ENCODE measurements at regions not wholly inside any gene's neighbourhood (a gene's known extent, or its start where the extent isn't known, plus 50 kb on each side); places are given as distances from the start of the nearest gene placed in this dataset.

DNA sequence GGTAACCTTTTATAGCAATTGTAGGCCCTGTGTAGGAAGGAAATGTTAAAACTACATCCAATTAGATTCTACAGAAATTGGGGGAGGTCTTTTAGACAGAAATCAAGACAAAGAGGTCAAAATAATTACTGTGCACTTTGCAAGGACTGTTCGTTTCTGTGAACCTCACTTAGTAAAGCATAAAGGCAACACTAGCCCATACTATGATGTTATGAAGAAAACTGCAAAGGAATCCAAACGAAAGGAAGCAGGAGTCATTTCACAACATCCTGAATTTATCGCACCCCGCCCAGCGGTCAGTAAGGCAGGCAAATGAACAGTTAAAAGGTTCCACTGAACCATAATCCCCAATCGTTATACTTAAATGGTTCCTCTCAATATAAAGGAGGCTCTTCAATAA is 429.5 kb upstream of the ARID1B start:
- Histone ChIP-seq H3K27ac (peak overlapping the region in 2 of 12 donors; percentile 2 to 22), H3K9me3 (no peaks in the 10 kb centered on the region), H3K4me1 (peaks cover 0 to 14% (median 0%) of the 10 kb centered on the region in 12 donors), H3K4me3 (peak overlapping the region in 1 of 12 donors; percentile 2), H3K36me3 (no peaks in the 10 kb centered on the region), H3K27me3 (peaks cover 0 to 8% (median 0%) of the 10 kb centered on the region in 9 donors)
- 50 to 67% (median 54%) methylated on average over 6 of the region's 6 CpGs for WGBS, 4 donors
- TF ChIP-seq POLR2A (IDR thresholded peaks at IDR 0.05) (no peak), CTCF (IDR thresholded peaks at IDR 0.05) (no peak)
- intact Hi-C loops (cut with DNase I): no loop called here
- DNase-seq: no peak
- peak in 1 of 4 donors; percentile 51 for ATAC-seq

DNA sequence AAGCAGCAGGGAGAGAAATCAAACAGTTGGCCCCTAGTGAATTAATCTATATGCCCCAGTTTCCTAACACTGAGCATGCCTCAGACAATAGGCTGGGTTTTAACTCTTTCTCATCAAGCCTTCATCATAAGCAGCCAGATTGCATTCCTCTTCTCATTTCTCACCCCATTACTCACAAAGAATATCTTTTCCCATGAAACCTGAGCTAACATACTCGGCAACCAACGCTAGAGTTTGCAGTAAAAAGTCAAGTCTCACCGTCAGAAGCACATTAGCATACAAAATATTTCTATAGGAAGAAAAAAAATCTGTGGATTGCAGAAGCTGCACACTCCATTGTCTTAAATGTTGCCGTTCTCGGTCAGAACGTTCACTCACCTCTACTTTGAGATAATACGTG is 429.9 kb upstream of the ARID1B start:
- intact Hi-C loops (cut with DNase I): no loop called here
- no peak for DNase-seq
- WGBS, 4 donors: 60 to 68% (median 63%) methylated on average over 7 of the region's 7 CpGs
- no peak overlapping the region for H3K4me3 ChIP-seq
- H3K9me3 ChIP-seq: no peaks in the 10 kb centered on the region
- TF ChIP-seq CTCF (IDR thresholded peaks at IDR 0.05): no peak
- no peak for TF ChIP-seq POLR2A (IDR thresholded peaks at IDR 0.05)
- peaks cover 0 to 8% (median 0%) of the 10 kb centered on the region in 9 donors for H3K27me3 ChIP-seq
- H3K36me3 ChIP-seq: no peaks in the 10 kb centered on the region
- H3K27ac ChIP-seq: no peak overlapping the region
- peaks cover 0 to 14% (median 0%) of the 10 kb centered on the region in 12 donors for H3K4me1 ChIP-seq
- no peak for ATAC-seq

DNA sequence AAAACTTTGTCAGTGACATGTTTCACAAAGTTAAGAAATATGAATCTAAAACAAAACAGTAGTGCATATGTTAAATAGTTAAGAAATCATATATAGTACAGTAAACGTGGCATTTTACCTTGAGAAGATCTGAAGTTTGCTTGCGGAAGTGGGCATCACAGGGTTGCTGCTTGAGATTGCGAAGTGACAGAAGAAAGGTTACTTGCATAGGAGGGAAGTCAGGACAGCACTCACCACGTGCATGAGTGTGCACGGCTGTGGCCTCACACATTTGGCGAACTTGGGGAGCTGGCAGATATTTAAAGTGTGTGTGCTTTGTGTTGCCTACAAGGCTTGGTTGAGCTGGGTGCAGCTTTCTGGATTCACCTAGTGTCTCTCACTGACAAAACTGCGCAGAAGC is 431.5 kb upstream of the ARID1B start:
- Histone ChIP-seq H3K9me3 (no peaks in the 10 kb centered on the region), H3K27me3 (peaks cover 0 to 6% (median 0%) of the 10 kb centered on the region in 9 donors), H3K4me3 (no peak overlapping the region), H3K27ac (no peak overlapping the region), H3K36me3 (no peaks in the 10 kb centered on the region), H3K4me1 (peaks cover 0 to 14% (median 0%) of the 10 kb centered on the region in 12 donors)
- intact Hi-C loops (cut with DNase I): no loop called here
- ATAC-seq: no peak
- 72 to 81% (median 74%) methylated on average over 7 of the region's 7 CpGs for whole genome bisulfite sequencing, 4 donors
- no peak for TF ChIP-seq POLR2A (IDR thresholded peaks at IDR 0.05)
- TF ChIP-seq CTCF (IDR thresholded peaks at IDR 0.05): no peak
- no peak for DNase-seq

DNA sequence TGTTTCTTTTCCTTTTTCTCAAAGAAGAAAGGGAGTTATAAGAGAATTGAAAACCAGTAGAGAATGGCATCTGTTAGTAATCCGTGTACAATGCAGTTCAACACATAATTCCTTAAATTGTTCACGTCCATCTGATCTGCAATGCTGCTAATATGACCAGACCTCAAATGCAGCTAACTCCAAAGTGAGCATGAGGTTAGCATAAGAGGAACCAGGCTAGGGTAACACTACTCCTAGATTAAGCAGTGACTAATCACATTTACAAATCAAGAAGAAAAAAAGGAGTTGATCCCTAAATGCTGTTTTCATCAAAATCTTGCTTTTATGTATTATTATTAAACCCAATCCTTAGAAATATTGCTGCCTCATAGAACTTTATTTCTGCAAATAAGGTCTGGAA is 432.7 kb upstream of the ARID1B start:
- no peaks in the 10 kb centered on the region for H3K36me3 ChIP-seq
- no peak for TF ChIP-seq CTCF (IDR thresholded peaks at IDR 0.05)
- no peak for TF ChIP-seq POLR2A (IDR thresholded peaks at IDR 0.05)
- 70 to 79% (median 75%) methylated on average over 2 of the region's 2 CpGs for WGBS, 4 donors
- H3K4me3 ChIP-seq: no peak overlapping the region
- H3K9me3 ChIP-seq: no peaks in the 10 kb centered on the region
- H3K27me3 ChIP-seq: peaks cover 0 to 6% (median 0%) of the 10 kb centered on the region in 9 donors
- intact Hi-C loops (cut with DNase I): no loop called here
- ATAC-seq (no peak), DNase-seq (no peak)
- no peak overlapping the region for H3K27ac ChIP-seq
- H3K4me1 ChIP-seq: peaks cover 0 to 14% (median 0%) of the 10 kb centered on the region in 12 donors
